GM10266 (cell line): ENCODE measurements at regions not wholly inside any gene's neighbourhood (a gene's known extent, or its start where the extent isn't known, plus 50 kb on each side); places are given as distances from the start of the nearest gene placed in this dataset.

Experiments
- DNase-seq: peaks from one replicate; pipeline ENCODE4 v3.0.0; 2012; ENCODE audit errors: extremely low spot score
- TF ChIP-seq, protein P1 (sequence below): IDR thresholded peaks from 2 replicates; pipeline ENCODE4 v1.5.1; 2012; ENCODE audit warnings: mild to moderate bottlenecking, low read depth; ENCODE audit not compliant: control insufficient read depth, insufficient read depth; ENCODE audit errors: missing control alignments

DNA sequence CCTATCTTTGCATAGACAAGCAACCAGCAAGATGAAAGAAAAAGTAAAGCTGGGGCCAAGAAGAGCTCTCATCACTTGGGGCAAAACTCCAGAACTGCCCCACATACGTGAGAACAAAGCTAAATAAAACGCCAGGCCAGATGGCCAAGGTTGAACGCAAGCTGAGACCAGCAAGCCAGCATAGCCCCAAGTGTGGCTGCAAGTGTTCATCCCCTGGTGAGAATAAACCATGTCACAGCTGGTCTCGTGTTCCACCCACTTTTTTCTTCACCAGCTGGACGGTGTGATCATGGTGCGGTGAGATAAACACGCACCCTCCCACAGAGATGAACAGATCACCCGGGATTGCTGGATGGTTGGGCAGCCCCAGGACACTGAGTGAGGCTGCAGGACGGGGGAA, 109.6 kb upstream of the CACNA1A start:
- TF ChIP-seq, protein P1, sequence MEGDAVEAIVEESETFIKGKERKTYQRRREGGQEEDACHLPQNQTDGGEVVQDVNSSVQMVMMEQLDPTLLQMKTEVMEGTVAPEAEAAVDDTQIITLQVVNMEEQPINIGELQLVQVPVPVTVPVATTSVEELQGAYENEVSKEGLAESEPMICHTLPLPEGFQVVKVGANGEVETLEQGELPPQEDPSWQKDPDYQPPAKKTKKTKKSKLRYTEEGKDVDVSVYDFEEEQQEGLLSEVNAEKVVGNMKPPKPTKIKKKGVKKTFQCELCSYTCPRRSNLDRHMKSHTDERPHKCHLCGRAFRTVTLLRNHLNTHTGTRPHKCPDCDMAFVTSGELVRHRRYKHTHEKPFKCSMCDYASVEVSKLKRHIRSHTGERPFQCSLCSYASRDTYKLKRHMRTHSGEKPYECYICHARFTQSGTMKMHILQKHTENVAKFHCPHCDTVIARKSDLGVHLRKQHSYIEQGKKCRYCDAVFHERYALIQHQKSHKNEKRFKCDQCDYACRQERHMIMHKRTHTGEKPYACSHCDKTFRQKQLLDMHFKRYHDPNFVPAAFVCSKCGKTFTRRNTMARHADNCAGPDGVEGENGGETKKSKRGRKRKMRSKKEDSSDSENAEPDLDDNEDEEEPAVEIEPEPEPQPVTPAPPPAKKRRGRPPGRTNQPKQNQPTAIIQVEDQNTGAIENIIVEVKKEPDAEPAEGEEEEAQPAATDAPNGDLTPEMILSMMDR = no peak
- DNase-seq = no peak

DNA sequence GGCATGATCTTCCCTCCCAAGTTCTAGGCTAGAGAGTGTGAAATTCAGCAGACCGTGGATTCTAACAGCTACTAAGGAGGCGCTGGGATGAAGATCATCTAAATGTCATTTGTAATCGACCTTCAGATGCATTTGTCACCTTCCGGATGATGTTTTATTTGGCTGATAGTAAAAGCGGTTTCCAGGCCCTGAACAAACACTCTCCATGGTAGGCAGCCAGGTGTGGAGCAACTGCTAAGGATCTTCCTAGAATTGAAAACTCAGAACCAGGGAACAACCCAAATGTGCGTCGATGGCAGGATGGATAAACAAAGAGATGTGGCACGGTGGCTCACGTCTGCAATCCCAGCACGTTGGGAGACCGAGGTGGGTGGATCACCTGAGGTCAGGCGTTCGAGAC, 107.2 kb upstream of the CACNA1A start:
- no peak for DNase-seq
- TF ChIP-seq, protein P1 = no peak

DNA sequence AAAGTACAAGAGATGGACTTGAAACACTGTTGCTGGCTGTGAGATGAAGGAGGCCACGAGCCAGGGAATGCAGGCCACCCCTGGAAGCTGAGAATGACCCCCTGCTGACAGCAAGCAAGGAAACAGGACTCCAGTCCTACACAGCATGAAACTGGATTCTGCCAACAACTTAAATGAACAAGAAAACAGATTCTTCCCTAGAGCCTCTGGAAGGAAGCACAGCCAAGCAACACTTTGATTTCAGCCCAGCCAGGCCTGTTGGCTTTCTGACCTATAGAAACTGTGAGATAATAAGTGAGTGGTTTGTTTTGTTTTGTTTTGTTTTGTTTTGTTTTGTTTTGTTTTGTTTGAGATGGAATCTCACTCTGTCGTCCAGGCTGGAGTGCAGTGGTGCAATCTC, 105.3 kb upstream of the CACNA1A start:
- TF ChIP-seq, protein P1 = no peak
- no peak for DNase-seq

DNA sequence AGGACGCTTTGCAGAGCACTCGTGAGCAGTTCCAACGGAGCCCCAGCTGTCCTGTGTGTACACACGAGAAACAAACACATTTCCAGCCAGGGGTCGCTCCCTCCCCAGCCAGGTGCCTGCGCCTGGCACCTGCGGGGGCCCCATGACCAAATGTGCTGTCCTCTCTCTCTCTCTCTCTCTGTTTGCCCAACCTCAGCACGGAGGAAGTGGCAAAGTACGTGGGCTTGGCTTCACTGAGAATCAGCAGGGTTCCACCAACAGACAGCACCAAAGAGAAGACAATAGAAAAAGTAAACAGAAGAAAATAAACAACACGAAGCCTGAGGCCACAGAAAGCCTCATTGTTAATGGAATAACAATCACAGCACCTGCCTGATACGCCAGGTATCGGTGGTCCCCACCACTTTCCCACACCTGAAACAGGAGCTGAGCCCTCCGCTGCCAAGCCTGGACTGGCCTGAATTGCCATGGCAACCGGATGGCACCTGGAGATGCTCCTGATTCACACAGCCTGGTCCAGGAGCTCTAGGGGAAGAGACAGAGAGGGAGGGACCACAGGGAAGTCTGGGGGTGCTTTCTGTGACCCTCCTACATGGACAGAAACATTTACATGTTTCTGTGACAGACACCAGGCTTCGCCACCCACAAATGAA, 103.9 kb upstream of the CACNA1A start:
- no peak for DNase-seq
- TF ChIP-seq, protein P1 = peak; percentile 5

DNA sequence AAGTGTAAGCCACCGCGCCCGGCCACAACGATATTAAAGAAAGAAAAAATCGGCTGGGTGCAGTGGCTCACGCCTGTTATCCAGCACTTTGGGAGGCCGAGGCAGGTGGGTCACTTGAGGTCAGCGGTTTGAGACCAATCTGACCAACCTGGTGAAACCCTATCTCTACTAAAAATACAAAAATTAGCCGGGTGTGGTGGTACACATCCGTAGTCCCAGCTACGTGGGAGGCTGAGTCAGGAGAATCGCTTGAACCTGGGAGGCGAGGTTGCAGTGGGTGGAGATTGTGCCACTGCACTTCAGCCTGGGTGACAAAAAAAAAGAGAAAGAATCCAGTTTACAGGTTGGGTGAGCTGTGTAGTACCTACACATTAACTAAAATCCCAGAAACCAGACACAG, 99.9 kb upstream of the CACNA1A start:
- no peak for DNase-seq
- TF ChIP-seq, protein P1 = no peak

DNA sequence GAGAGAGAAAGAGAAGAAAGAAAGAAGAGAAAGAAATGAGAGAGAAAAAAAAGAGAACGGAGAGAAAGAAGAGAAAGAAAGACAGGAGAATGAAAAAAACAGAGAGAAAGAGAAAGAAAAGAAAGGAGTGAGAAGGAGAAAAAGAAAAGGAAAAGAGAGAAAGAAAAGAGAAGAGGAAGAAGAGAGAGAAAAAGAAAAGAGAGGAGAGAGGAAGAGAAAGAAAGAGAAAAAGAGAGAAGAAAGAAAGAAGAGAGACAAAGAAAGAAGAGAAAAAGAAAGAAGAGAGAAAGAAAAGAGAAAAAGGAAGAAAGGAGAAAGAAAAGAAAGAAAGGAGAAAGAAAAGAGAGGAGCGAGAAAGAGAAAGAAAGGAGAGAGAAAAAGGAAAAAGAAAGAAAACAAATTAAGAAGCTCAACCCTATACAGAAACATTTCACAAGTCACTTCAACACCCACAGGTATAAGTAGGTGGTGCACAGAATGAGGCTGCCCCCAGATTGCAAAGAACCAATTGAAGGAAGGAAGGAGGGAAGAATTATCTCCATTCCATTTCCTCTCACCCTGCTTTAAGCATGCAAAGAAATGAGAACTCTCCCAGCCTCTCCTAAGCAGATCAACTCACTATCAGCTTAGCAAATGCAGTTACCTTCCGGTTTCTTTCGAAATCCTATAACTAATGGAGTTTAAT, 98.8 kb upstream of the CACNA1A start:
- DNase-seq = no peak

DNA sequence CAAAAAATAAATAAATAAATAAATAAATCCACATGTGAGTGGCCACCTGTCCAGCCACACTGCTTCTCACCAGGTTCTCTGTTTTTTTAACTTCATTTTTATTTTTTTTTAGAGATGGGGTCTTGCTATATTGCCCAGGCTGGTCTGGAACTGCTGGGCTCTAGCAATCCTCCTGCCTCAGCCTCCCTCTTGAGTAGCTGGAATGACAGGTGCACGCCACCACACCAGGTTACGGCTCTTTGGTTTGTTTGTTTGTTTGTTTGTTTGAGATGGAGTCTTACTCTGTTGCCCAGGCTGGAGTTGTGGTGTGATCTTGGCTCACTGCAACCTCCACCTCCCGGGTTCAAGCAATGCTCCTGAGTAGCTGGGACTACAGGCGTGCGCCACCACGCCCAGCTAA, 94.5 kb upstream of the CACNA1A start:
- no peak for DNase-seq
- TF ChIP-seq, protein P1 = no peak

More for the DNA sequence above, 98.8 kb upstream of the CACNA1A start:
- TF ChIP-seq, protein P1 = no peak
